K562 (cell line): ENCODE measurements at regions not wholly inside any gene's neighbourhood (a gene's known extent, or its start where the extent isn't known, plus 50 kb on each side); places are given as distances from the start of the nearest gene placed in this dataset.

Experiments
- CEBPZ ChIP-seq: fragments of 150-350 bp; IDR thresholded peaks from 2 replicates; pipeline ENCODE4 v1.6.1; 2014; ENCODE audit warnings: low read depth, mild to moderate bottlenecking, low read length, borderline replicate concordance
- GTF2A2 ChIP-seq: IDR thresholded peaks from 2 replicates; pipeline ENCODE4 v1.6.1; 2016; ENCODE audit warnings: mild to moderate bottlenecking, missing genetic modification characterization, missing compliant biosample characterization
- MTF1 ChIP-seq: fragments of 250-450 bp; sonication (Bioruptor Pico); IDR thresholded peaks from 2 replicates; pipeline ENCODE4 v1.9.0; 2021; ENCODE audit warnings: moderate library complexity, mild to moderate bottlenecking, inconsistent platforms, borderline replicate concordance
- THAP12 ChIP-seq: fragments of 250-450 bp; sonication (Bioruptor Pico); IDR thresholded peaks from 2 replicates; pipeline ENCODE4 v1.9.0; 2021; ENCODE audit warnings: mild to moderate bottlenecking, inconsistent platforms
- ZNF407 ChIP-seq: fragments of 450-650 bp; IDR thresholded peaks from 2 replicates; pipeline ENCODE4 v1.6.1; 2016; ENCODE audit warnings: low read depth
- ZNF609 ChIP-seq: sonication (generic); formaldehyde crosslinking; IDR thresholded peaks from 2 replicates; pipeline ENCODE4 v1.8.1; 2023; ENCODE audit warnings: missing genetic modification reagents, mild to moderate bottlenecking, borderline replicate concordance
- ZNF668 ChIP-seq: fragments of 250-450 bp; sonication (Bioruptor Pico); IDR thresholded peaks from 2 replicates; pipeline ENCODE4 v1.8.0; 2022; ENCODE audit warnings: mild to moderate bottlenecking, inconsistent platforms
- ZNF75A ChIP-seq: fragments of 450-650 bp; formaldehyde crosslinking; IDR thresholded peaks from 2 replicates; pipeline ENCODE4 v1.4.0; 2020; ENCODE audit warnings: mild to moderate bottlenecking
- ZNF778 ChIP-seq: fragments of 450-650 bp; formaldehyde crosslinking; IDR thresholded peaks from 2 replicates; pipeline ENCODE4 v1.4.0; 2020; ENCODE audit warnings: mild to moderate bottlenecking, moderate library complexity

- TF ChIP-seq ZNF609 (CRISPR knock-in tag) (no peak), ZNF75A (CRISPR knock-in tag) (no peak), ZNF407 (no peak), ZNF668 (no peak), ZNF778 (CRISPR knock-in tag) (no peak), MTF1 (CRISPR knock-in tag) (no peak), GTF2A2 (no peak), CEBPZ (no peak), THAP12 (CRISPR knock-in tag) (no peak)
Measured at GRCh38 chr4:138671606-138672084, 343.9 kb upstream of the NOCT start (continued).
